Right atrium auricular region (tissue), 2 donors: ENCODE measurements at regions not wholly inside any gene's neighbourhood (a gene's known extent, or its start where the extent isn't known, plus 50 kb on each side); places are given as distances from the start of the nearest gene placed in this dataset.

Experiments used
- DNase-seq: peaks from one replicate; pipeline ENCODE4 v3.0.0-alpha.2; 2019; ENCODE audit warnings: low spot score
- H3K27ac ChIP-seq, 2 donors: fragments of 200-600 bp; sonication (generic); 1 replicate in 1 of 2; 2 replicates in 1 of 2; pipeline ENCODE4 v1.5.1; 2016 to 2019
- H3K27me3 ChIP-seq, 2 donors: fragments of 200-600 bp; sonication (generic); one replicate each; pipeline versions ENCODE4 v1.5.1 to v1.6.0; 2017 to 2019
- H3K36me3 ChIP-seq: fragments of 200-600 bp; sonication (generic); one replicate; pipeline ENCODE4 v1.5.1; 2016
- H3K4me1 ChIP-seq, 2 donors: fragments of 200-600 bp; sonication (generic); one replicate each; pipeline versions ENCODE4 v1.5.1 to v1.6.0; 2017 to 2019
- H3K4me3 ChIP-seq, 2 donors: fragments of 200-600 bp; sonication (generic); 1 replicate in 1 of 2; 2 replicates in 1 of 2; pipeline ENCODE4 v1.5.1; 2017 to 2019; ENCODE audit warnings: mild to moderate bottlenecking in 1 of 2, moderate library complexity in 1 of 2
- H3K9me3 ChIP-seq, 2 donors: fragments of 200-600 bp; sonication (generic); one replicate each; pipeline ENCODE4 v1.5.1; 2019
- CTCF ChIP-seq, 2 donors: fragments of 200-600 bp; sonication (generic); IDR thresholded peaks; one replicate each; pipeline ENCODE4 v1.5.1; 2019; ENCODE audit warnings: antibody characterized with exemption in 2 of 2

DNA sequence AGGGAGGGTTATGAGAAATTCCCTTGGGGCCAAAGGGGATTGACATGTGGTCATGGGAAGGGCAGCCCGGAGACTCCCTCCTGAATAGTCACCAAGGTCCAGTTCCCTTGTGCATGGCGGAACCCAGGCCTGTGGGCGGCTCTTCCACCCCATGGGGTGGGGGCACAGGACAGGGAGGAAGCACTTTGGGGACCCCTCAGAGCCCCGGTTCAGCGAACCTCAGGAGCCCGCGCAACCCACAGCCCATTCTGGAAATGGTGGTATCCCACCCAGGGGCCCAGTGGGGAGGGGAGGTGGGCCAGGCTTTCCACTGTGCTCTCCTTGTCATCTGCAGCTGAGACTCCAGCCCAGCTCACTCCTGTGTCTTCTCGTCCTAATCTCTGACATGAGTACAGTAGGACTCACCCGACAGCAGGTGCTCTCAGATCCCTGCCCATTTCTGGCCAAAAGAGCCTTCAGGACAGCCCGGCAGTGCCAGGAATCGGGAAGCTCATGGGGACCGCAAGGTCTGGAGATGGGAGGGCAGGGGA lies 255.2 kb upstream of the SFSWAP start:
- Histone ChIP-seq H3K27ac (no peak overlapping the region), H3K4me1 (no peaks in the 10 kb centered on the region), H3K4me3 (no peak overlapping the region), H3K27me3 (no peaks in the 10 kb centered on the region), H3K36me3 (no peaks in the 10 kb centered on the region), H3K9me3 (peaks cover 0 to 11% of the 10 kb centered on the region in 2 donors)
- no peak for DNase-seq
- TF ChIP-seq CTCF (IDR thresholded peaks at IDR 0.05), result no peak

GRCh38 chr12:131456301-131457027 lies 254.4 kb upstream of the SFSWAP start:
- Histone ChIP-seq H3K36me3 (no peaks in the 10 kb centered on the region), H3K4me3 (no peak overlapping the region), H3K27ac (no peak overlapping the region), H3K27me3 (no peaks in the 10 kb centered on the region), H3K9me3 (peaks cover 0 to 4% of the 10 kb centered on the region in 2 donors), H3K4me1 (no peaks in the 10 kb centered on the region)
- DNase-seq, result no peak
- TF ChIP-seq CTCF (IDR thresholded peaks at IDR 0.05), result no peak

- no peaks in the 10 kb centered on the region for H3K36me3 ChIP-seq
- no peak for TF ChIP-seq CTCF (IDR thresholded peaks at IDR 0.05)
- no peaks in the 10 kb centered on the region for H3K9me3 ChIP-seq
- no peaks in the 10 kb centered on the region for H3K4me1 ChIP-seq
- no peak for DNase-seq
- no peaks in the 10 kb centered on the region for H3K27me3 ChIP-seq
- H3K27ac ChIP-seq, result no peak overlapping the region
- no peak overlapping the region for H3K4me3 ChIP-seq
These were observed 253.9 kb upstream of the SFSWAP start for GRCh38 chr12:131457028-131457310.

DNA sequence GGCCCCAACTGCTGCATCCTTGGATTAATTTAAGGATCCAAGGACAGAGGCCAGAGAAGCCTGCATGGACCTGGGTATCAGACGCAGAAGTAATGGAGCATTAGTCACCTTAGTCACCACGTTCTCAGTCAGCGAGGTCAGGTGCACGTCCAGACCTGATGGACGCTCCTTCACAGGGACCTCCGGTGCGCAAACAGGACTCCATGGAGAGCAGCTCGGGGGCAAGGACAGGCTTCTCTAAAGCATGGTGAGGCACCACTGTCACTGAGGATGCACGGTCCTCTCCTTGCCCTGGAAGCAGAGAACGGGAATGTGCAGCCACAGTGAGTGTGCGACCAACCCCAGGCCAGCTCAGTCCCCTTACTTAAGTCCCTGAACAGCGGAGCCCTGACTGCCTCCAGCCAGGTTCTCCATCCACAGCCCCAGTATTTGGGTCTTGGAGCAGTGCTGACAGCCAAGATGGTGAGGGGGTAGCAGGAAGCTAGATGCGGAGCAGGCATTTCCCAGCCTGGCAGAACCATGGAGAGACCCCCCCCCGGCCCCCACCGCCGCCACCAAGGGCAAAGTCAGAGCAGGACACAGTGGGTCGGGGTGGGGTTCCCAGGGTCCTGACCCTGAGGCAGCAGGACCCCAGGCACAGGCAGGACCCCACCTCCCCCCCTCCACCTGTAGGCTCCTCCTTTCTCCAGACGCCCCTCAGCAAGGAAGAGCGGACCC lies 253.4 kb upstream of the SFSWAP start:
- H3K27me3 ChIP-seq, result no peaks in the 10 kb centered on the region
- no peak for DNase-seq

GRCh38 chr12:131458048-131458374 lies 252.9 kb upstream of the SFSWAP start:
- Histone ChIP-seq H3K27ac (no peak overlapping the region), H3K36me3 (no peaks in the 10 kb centered on the region), H3K27me3 (no peaks in the 10 kb centered on the region), H3K9me3 (no peaks in the 10 kb centered on the region), H3K4me1 (no peaks in the 10 kb centered on the region), H3K4me3 (no peak overlapping the region)
- no peak for DNase-seq
- no peak for TF ChIP-seq CTCF (IDR thresholded peaks at IDR 0.05)

More for the DNA sequence above, 253.4 kb upstream of the SFSWAP start:
- no peak for TF ChIP-seq CTCF (IDR thresholded peaks at IDR 0.05)
- H3K4me1 ChIP-seq, result no peaks in the 10 kb centered on the region
- no peak overlapping the region for H3K27ac ChIP-seq
- no peak overlapping the region for H3K4me3 ChIP-seq
- H3K9me3 ChIP-seq, result no peaks in the 10 kb centered on the region
- no peaks in the 10 kb centered on the region for H3K36me3 ChIP-seq
